HEK293T (cell line): ENCODE measurements at regions not wholly inside any gene's neighbourhood (a gene's known extent, or its start where the extent isn't known, plus 50 kb on each side); places are given as distances from the start of the nearest gene placed in this dataset.
A peak's percentile ranks its signal among the peaks of the same experiment; 100 is the strongest.
"Not testable (repeated sequence)": the region's sequence is repeated elsewhere in the genome, so short reads cannot be mapped to it uniquely, and the experiment has no call there.

ENCODE experiments used
- CTCF ChIA-PET: fragments of 350-600 bp; formaldehyde crosslinking; extraction: SDS; loops from one replicate; lab custom pipeline; 2021; ENCODE audit warnings: antibody characterized with exemption, inconsistent platforms; lab: Yijun Ruan, JAX
- POLR2A ChIA-PET: fragments of 350-600 bp; formaldehyde crosslinking; extraction: SDS; loops from one replicate; lab custom pipeline; 2020; ENCODE audit warnings: antibody characterized with exemption, inconsistent platforms; lab: Yijun Ruan, JAX
- DNase-seq: peaks from one replicate; pipeline ENCODE4 v3.0.0; 2012; ENCODE audit warnings: mixed read lengths; ENCODE audit errors: extremely low spot score
- ARNT ChIP-seq: fragments of 450-650 bp; IDR thresholded peaks from 2 replicates; pipeline ENCODE4 v1.6.1; 2017; ENCODE audit warnings: mild to moderate bottlenecking
- BHLHE40 ChIP-seq: fragments of 450-650 bp; IDR thresholded peaks from 2 replicates; pipeline ENCODE4 v1.6.1; 2016; ENCODE audit warnings: mild to moderate bottlenecking, moderate library complexity, borderline replicate concordance
- CTBP1 ChIP-seq: fragments of 450-650 bp; IDR thresholded peaks from 2 replicates; pipeline ENCODE4 v1.6.1; 2016; ENCODE audit warnings: borderline replicate concordance
- ELF4 ChIP-seq: fragments of 450-650 bp; IDR thresholded peaks from 2 replicates; pipeline ENCODE4 v1.6.1; 2017; ENCODE audit warnings: antibody characterized with exemption
- FOXA1 ChIP-seq: fragments of 450-650 bp; IDR thresholded peaks from 2 replicates; pipeline ENCODE4 v1.6.1; 2016; ENCODE audit warnings: mild to moderate bottlenecking
- FOXK2 ChIP-seq: fragments of 450-650 bp; IDR thresholded peaks from 2 replicates; pipeline ENCODE4 v1.6.1; 2016; ENCODE audit warnings: mild to moderate bottlenecking
- FOXM1 ChIP-seq: fragments of 450-650 bp; IDR thresholded peaks from 2 replicates; pipeline ENCODE4 v1.6.1; 2017; ENCODE audit warnings: mild to moderate bottlenecking, borderline replicate concordance
- HDGF ChIP-seq: fragments of 450-650 bp; IDR thresholded peaks from 2 replicates; pipeline ENCODE4 v1.6.1; 2017; ENCODE audit warnings: antibody characterized with exemption, borderline replicate concordance
- L3MBTL2 ChIP-seq: fragments of 450-650 bp; conservative IDR thresholded peaks from 2 replicates; pipeline ENCODE4 v1.6.1; 2016; ENCODE audit warnings: mild to moderate bottlenecking
- LEF1 ChIP-seq: fragments of 450-650 bp; IDR thresholded peaks from 2 replicates; pipeline ENCODE4 v1.6.1; 2017; ENCODE audit warnings: mild to moderate bottlenecking, borderline replicate concordance
- NFRKB ChIP-seq: fragments of 450-650 bp; IDR thresholded peaks from 2 replicates; pipeline ENCODE4 v1.6.1; 2016; ENCODE audit warnings: mild to moderate bottlenecking, moderate library complexity
- PKNOX1 ChIP-seq: fragments of 450-650 bp; IDR thresholded peaks from 2 replicates; pipeline ENCODE4 v1.6.1; 2016
- SP1 ChIP-seq: fragments of 450-650 bp; IDR thresholded peaks from 2 replicates; pipeline ENCODE4 v1.6.1; 2017
- SUZ12 ChIP-seq: fragments of 450-650 bp; IDR thresholded peaks from 2 replicates; pipeline ENCODE4 v1.6.1; 2016; ENCODE audit warnings: mild to moderate bottlenecking
- TARDBP ChIP-seq: fragments of 450-650 bp; IDR thresholded peaks from 2 replicates; pipeline ENCODE4 v1.6.1; 2016

GRCh38 chr7:106570146-106570545 lies 90.8 kb downstream of the CCDC71L start:
- no peak for TF ChIP-seq CTBP1
- ChIA-PET CTCF (no interaction called here), POLR2A (no interaction called here)
- no peak for DNase-seq

GRCh38 chr7:106569500-106569929 lies 91.4 kb downstream of the CCDC71L start:
- DNase-seq, result no peak
- ChIA-PET CTCF (no interaction called here), POLR2A (no interaction called here)
- TF ChIP-seq L3MBTL2 (peak; percentile 41), TARDBP (no peak)

GRCh38 chr7:106568680-106569499 lies 92.1 kb downstream of the CCDC71L start:
- no peak for TF ChIP-seq TARDBP
- no peak for TF ChIP-seq L3MBTL2
- no peak for TF ChIP-seq ELF4
- TF ChIP-seq SUZ12, result no peak
- TF ChIP-seq FOXK2, result no peak
- TF ChIP-seq LEF1, result no peak
- TF ChIP-seq NFRKB, result no peak
- TF ChIP-seq PKNOX1, result peak; percentile 95
- no peak for TF ChIP-seq SP1
- ChIA-PET CTCF (interaction anchor here (2.0 kb wide), 1 partner anchor 26 kb away, joined by 4 read pairs; no protein-coding TSS in a partner anchor), POLR2A (no interaction called here)
- peak; percentile 25 for DNase-seq

- CTCF ChIA-PET, result interaction anchor here (2.0 kb wide), 1 partner anchor 26 kb away, joined by 4 read pairs; no protein-coding TSS in a partner anchor
- POLR2A ChIA-PET, result no interaction called here
Measured at GRCh38 chr7:106568002-106568679, 92.8 kb downstream of the CCDC71L start.

GRCh38 chr7:106567204-106568001 lies 93.6 kb downstream of the CCDC71L start:
- CTCF ChIA-PET, result interaction anchor here (2.0 kb wide), 1 partner anchor 25 kb away, joined by 4 read pairs; no protein-coding TSS in a partner anchor
- POLR2A ChIA-PET, DNase-seq: not testable (repeated sequence)

More at GRCh38 chr7:106568002-106568679, 92.8 kb downstream of the CCDC71L start:
- DNase-seq, result no peak
- no peak for TF ChIP-seq FOXK2
- TF ChIP-seq HDGF, result no peak

GRCh38 chr7:106566672-106567071 lies 94.3 kb downstream of the CCDC71L start:
- CTCF ChIA-PET, result interaction anchor here (2.0 kb wide), 1 partner anchor 24 kb away, joined by 4 read pairs; no protein-coding TSS in a partner anchor
- TF ChIP-seq CTBP1 (no peak), BHLHE40 (no peak), SUZ12 (no peak), LEF1 (no peak), PKNOX1 (no peak), HDGF (no peak), FOXK2 (no peak), FOXA1 (no peak)
- DNase-seq, result no peak
- POLR2A ChIA-PET, result no interaction called here

GRCh38 chr7:106566196-106566595 lies 94.8 kb downstream of the CCDC71L start:
- ChIA-PET POLR2A (no interaction called here), CTCF (no interaction called here)
- TF ChIP-seq FOXM1, result no peak
- TF ChIP-seq ELF4, result no peak
- TF ChIP-seq HDGF, result no peak
- no peak for TF ChIP-seq BHLHE40
- TF ChIP-seq FOXK2, result no peak
- no peak for TF ChIP-seq ARNT
- TF ChIP-seq LEF1, result no peak
- no peak for DNase-seq
